GM18868 (cell line): ENCODE measurements at regions not wholly inside any gene's neighbourhood (a gene's known extent, or its start where the extent isn't known, plus 50 kb on each side); places are given as distances from the start of the nearest gene placed in this dataset.

Experiments
- ATAC-seq: cut with Tn5 transposase; IDR thresholded peaks from one replicate; pipeline ENCODE4 v1.9.1; 2021; ENCODE audit warnings: mild to moderate bottlenecking, moderate library complexity; ENCODE audit not compliant: unreplicated experiment

DNA sequence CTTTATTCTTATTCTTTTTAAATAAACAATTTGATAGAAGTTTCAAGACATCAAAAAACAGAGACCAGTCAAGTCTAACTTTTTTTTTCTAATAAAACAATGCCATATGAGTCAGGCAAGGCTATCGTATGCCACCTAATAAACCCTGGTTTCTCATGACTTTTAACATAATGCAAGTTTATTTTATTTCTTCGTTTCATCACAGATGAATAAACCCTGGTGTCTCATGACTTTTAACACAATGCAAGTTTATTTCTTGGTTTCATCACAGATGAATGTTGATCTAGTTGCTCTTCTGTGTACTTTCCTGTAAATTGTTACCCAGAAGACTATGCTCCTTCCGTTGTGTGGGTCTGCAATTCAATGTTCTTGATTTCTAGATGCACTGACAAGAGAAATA, 905.4 kb downstream of the ROBO2 start:
- ATAC-seq, result no peak

DNA sequence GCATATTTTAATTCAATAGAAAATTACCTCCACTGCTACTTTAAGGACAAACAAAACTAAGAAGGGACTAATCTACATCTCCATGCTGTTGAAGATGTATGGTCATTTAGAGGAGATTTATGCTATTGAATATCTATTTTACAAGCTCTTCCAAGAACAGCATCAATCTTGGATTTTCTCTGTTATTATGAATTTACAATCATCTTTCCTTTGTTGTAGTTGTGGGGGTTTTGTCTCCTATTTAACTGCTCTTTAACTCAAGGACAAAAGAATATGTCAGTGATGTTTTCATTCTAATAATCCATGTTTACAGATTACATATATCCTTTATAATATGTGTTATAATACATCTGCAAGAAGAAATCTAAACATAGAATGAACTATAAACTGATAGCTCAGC, 907.8 kb downstream of the ROBO2 start:
- no peak for ATAC-seq

DNA sequence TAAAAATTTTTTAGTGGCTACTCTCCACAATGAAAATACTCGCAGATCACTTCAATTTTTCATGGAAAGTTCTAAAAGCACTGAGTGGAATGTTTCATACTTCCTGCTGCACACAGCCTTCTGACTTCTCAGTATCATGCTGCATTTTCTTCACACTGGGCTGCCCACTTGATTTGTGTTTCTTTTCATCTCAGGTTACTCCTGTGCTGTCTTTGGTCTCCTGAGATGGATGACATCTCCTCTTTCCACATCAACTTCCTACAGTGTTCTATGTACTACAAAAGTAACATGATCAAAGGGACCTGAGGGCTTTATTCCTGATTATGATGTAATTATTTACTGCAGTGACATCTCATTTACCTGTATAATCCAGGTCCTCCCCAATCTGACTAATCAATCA, 927.7 kb downstream of the ROBO2 start:
- no peak for ATAC-seq

DNA sequence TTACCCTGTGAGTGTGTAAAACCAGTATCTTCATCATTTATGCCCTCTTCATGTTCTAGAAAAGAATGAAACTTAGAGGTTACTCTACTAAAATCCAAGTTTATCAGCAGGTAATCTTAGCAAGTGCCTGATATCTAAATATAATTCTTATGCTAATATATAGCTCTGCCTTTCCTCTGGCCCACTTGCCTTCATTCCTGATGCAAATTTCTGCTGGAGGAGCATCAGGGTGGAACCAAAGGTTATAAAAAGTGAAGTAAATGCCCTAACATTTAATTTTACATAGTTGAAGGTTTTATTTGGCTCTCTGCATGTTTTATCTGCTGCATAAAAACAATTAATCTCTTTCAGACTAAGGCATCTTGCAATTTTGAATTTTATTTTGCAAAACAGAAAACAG, 936.2 kb downstream of the ROBO2 start:
- ATAC-seq, result no peak

DNA sequence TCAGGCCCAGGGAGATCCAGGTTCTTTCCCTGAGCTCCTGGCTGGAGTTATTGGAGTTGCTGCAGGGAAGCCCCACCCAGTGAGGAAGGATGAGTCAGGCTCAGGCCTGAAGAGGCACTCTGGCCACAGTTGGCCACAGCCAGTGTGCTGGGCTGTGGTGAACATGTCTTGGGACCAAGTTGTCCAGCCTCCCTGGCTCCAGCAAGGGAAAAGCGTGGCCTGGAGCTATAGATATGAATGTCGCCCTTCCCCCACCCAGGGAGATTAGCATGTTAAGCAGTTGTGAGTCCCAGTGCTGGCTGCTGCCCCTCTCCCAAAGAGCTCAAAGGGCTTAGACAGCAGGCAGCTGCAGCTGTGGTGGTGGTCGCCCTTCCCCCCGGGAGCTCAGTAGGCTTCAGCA, 963.2 kb downstream of the ROBO2 start:
- ATAC-seq, result no peak

DNA sequence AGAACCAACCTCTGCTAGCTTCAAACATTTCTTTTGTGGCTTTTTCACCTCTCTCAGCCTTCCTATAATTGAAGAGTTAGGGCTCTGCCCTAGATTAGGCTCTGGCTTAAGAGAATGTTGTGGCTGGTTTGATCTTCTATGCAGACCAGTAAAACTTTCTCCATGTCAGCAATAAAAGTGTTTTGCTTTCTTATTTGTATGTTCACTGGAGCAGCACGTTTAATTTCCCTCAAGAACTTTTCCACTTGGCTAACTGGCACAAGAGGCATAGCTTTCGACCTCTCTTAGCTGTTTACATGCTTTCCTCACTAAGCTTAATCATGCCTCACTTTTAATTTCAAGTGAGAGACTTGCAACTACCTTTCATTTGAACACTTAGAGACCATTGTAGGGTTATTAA, 964.7 kb downstream of the ROBO2 start:
- ATAC-seq, result no peak

DNA sequence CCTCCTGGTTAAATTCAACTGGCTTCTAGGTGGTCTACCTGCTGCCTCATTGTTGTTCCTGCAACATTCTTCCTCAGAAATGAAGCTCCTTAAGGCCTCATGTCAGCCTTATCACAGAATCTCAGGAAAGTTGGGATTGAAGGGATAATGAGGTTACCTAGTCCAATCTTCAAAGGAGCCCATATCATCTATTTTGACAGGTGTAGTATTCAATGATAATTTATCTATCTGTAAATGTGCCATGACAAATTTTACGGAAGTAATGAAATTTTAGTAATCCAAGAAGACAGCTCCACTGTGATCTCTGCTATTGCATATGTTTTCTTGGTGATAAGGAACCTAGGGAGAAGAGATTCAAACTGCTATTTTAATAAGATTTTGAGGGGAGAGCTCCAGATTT, 973.8 kb downstream of the ROBO2 start:
- no peak for ATAC-seq

DNA sequence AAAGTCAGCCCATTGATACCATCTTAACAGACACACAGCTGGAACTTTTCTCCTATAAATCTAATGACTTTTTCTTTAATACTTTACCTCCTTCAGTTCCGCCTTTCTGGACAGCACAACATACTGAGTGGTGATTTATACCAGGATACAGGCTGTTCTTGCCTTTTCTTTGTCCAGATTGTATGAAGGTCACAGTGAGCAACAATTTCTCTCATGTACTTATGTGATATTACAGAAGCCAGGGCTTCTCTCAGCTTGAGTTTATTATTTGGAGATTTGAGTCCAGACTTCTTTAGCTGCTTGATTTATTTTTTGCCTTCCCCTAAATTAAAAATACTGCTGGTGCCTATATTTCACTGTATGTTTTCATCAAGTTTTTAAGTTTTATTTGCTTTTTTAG, 976.0 kb downstream of the ROBO2 start:
- ATAC-seq, result no peak

DNA sequence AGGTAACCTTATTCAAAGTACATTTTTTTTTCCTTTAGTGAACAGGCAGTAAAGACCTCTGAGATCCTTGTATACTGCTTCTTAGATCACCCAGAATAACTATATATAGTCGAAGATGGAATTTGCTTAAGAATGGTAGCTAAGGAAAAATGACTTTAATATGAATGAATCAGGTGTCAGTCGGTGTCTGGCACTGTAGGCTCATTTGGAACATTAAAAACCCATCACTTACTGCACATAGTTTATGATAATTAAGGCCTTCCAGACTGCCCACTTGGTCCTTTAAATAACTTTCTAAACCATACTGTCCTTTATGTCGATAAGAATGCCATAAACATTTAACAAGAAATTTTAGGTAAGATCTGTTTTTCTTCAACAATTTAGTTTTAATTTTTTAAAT, 981.8 kb downstream of the ROBO2 start:
- no peak for ATAC-seq

DNA sequence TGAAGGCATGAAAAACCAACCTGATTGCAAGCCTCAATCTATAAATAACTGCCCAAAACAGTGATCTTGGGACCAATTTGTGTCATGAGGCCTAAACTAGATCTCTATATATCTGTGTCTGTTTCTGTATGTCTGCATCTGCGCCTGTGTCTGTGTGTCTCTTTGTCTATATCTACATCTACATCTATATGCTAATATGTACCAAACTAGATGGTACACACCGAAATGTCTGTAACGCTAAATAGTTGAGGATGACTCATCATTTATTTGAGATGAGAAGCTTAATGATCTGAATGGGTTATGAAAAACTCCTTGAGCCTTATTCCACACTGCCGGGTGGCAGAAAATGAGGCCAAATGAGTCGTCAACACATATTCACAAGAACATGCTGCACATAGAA, 982.3 kb downstream of the ROBO2 start:
- ATAC-seq, result no peak

DNA sequence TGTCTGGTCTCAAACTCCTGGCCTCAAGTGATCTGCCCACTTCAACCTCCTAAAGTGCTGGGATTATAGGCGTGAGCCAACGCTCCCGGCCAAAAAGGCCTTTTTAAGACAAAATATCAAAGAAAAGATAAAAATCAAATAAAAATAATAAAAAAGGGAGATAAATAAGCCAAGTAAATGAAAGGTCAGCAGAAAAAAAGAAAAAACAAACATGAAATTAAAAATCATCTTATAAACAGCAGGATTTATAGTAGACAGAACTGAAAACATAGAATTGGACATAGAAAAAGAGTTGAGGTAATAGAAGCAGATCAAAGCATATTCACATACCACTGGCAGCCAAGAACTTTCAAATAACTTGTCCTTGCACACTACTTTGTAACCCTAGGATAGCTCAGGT, 983.4 kb downstream of the ROBO2 start:
- no peak for ATAC-seq

DNA sequence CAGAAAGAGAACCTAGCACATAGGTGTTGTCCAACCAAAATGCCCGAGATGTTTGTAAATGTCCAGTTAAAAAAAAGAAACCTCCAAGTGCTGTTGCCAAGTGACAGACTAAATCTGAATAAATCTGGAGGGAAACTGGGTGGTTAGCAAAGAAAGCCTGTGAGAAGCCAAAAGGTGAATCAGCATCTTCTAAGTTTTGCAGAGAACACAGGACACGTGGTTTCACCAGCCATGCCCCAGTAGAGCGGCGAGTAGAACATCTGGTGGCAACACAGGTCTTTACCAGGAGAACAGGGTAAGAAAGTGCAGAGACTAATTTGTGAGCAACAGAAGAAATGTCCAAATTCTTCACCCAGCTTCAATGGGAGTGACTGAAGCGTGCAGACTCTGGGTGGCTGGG, 986.0 kb downstream of the ROBO2 start:
- no peak for ATAC-seq

DNA sequence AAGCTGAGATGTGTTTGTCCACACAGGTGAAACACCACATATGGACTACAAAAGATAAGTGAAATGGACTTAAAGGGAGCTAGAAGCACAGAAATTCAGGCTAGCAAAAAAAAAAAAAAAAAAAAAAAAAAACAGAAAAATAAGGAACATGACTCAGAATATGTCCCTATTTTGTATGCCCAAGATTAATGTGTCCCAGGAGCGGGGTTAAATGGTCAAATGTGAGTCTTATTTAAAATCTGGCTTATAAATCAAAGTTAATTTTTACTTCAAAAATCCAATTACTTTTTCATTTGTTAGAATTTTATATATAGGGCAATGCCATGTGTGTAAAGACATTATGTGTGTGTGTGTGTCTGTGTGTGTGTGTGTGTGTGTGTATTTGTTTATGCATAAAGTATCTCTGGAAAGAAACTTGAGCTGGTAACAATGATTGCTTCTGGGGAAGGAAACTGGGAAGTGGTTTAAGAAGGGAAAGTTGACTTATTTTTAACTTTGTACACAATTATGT, 986.5 kb downstream of the ROBO2 start:
- no peak for ATAC-seq

DNA sequence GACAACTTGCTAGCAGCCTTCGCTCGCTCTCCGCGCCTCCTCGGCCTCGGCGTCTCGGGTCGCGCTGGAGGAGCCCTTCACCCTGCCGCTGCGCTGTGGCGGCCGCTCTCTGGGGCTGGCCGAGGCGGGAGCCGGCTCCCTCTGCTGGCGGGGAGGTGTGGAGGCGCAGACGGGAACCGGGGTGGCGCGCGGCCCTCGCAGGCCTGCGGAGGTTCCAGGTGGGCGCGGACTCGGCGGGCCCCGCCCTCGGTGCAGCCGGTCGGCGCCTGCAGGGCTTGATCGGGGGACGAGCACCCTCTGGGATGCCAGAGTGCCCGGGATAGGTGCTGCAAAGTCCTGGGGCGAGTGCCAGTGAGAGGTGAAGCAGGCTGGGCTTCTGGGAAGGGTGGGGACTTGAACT, 989.9 kb downstream of the ROBO2 start:
- no peak for ATAC-seq

DNA sequence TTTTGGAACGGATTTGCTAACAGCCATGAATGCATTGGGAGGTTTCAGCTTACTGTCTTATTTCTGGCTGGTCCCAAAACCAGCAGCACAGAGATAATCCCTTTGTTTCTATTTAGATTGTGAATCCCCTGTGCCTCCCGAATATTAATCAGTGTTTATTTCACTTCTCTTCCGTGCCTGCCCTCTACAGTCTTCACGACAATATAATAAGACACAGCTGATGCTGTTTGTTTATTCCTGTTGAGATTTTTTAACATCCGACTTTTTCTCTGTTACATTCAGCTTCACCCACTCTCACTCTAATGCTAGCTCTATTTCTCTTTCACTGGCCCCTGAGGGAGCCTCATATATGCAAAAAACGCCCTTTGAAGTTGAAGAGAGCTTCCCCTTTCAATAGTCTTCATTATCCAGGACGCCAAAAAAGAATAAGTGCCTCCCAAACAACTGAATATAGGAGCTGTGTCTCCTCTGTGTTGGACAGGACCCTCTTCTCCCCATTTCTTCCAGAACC, 995.3 kb downstream of the ROBO2 start:
- ATAC-seq, result no peak

DNA sequence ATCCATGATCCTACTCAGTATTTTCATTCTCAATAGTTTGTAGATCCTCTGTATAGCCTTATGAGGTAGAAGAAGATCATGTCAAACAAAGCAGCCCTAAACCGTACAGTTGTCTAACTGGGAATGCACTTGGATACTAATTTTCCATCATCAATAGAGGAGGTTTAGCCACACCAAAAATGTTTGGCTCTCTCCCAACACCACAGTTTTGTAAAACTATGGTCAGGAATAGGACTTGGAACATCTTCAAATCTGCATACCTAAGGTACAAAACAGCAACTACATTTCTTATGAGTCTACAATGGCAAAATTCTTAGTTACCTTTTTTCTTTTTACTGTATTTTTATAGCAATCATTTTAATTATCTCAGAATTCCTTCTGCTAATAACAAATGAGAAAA, 1001.6 kb downstream of the ROBO2 start:
- ATAC-seq, result no peak

DNA sequence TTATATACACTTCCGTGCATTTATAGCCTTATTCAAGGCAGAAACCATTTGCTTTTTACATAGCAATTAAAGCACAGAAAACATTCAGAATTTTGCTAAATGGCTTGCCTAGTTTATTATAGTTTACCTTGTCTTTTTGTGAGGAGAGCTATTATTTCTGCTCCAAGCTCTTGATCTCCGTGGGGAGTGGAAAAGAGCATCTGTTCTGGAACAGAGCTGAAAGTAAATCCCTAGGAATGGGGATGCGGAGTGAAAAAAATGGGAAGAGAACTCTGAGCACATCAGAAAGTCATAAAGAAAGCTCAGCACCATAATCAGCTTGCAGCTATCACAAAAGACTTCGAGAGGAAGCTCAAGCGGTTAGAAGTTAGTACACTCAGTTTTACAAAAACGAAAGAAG, 1006.7 kb downstream of the ROBO2 start:
- no peak for ATAC-seq

DNA sequence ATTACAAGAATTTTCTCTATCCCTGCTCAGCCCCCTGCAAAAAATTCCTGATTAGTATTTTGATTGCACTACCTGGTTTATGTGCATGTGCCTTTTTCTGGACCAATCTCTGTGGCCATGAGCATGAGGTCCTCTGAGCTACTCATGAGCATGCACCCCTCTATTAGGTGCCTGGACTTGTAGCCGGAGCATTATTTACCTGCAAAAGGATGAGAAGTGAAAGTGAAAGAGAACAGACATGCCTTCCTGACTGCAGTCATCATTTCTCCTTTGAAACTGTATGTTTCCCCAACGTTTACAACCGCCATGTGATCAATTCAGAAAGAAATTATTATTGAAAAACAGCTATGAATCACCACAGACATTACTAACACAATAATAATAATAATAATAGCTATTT, 1008.8 kb downstream of the ROBO2 start:
- ATAC-seq, result peak; percentile 93

DNA sequence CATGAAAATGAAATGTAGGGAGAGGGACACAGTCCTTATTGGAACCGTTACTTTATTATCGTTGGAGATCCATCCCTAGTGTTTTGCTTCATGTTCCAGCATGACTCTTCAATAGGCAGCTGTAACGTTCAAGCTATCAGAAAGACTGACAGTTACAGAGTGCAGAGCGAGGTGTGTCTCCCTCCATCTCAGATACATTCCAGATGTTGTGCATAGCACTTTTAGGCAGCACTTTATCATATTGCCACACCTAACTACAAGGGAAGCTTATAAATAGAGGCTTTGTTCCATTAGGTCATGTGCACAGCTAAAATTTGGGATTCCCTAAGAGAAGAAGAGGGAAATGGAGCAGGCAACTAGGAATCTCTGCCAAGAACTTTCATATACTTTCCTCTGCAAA, 1009.6 kb downstream of the ROBO2 start:
- ATAC-seq, result no peak

DNA sequence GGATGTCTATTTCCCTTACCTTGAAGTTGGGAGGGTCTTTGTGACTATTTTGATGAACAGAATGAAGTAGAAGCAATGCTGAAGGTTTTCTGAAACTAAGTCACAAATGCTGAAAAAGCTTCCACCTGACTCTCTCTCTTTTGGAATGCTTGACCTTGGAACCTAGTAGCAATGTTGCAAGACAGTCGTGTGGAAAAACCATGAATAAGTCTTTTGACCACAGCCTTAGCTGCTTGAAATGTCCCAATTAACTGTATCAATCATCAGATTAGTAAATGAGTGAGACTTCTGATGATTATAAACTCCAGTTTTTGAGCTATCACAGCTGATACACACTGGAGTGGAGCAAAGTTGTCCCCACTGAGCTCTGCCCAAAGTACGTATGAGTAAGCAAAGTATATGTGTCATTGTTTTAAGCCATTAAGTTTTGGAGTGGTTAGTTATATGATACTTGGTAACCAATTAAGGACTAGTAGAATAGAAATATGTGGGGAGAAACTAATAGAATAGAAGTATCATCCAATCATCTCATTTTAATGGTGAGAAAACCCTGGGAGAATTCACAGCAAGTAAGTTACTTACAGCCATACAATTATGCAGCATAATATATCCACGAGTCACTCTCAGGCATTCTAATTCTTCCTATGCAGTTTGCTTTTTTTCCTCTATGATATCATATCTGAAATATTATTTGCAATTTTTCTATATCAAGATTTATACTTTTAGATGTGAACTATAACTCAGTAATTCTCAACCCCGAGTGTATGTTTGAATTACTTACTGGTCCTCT, 1010.6 kb downstream of the ROBO2 start:
- ATAC-seq, result no peak

DNA sequence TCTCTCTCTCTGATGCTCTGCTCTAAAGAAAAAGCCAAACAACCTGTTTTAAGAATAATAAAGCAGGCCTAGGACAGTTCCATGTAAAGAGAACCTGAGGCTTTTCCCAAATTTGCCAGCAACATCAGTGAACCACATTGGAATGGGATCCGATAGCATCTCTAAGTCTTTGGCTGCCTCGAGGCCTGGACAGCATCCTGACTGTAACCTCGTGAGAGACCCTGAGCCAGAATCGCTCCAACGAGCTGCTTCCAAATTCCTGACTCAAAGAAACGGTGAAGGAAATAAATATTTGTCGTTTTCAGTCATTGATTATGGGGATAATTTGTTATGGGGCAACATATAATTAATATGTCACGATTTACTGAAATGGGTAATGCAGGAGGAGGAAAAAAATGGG, 1012.8 kb downstream of the ROBO2 start:
- ATAC-seq, result no peak

DNA sequence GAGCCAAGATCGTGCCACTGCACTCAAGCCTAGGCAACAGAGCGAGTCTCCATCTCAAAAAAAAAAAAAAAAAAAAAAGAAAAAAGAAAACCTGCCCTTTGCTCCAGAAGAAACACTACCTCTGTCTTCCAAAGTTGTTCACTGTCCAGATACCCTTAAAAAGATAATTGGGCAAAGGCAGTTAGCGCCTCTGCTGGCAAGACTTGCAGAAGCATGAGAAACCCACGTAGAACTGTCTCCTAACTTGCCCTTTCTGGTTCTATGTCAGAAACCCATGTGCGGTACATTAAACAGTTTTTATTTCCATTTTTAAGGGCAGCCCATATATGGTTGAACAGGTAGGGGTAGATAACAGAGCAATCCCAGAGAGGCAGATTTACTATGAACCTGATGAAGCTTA, 1026.4 kb downstream of the ROBO2 start:
- ATAC-seq, result no peak

DNA sequence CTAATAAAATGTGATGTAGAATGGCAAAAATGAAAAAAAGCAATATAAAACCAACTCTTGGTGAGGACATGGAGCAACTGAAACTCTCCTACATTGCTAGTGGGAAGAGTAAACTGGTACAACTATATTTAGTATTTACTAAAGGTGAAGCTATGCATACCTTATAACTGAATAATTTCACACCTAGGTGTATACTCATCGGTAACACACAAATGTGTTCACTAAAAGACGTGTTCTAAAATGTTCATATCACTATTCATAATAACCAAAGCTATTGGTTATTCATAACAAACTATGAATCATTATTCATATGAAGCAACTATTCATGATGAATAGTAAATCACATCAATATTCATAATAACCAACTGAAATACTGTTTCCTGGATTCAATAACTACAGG, 1030.3 kb downstream of the ROBO2 start:
- ATAC-seq, result no peak
